Right atrium auricular region (tissue), 2 donors: ENCODE measurements at regions not wholly inside any gene's neighbourhood (a gene's known extent, or its start where the extent isn't known, plus 50 kb on each side); places are given as distances from the start of the nearest gene placed in this dataset.

Experiments
- DNase-seq: peaks from one replicate; pipeline ENCODE4 v3.0.0-alpha.2; 2019; ENCODE audit warnings: low spot score
- H3K27ac ChIP-seq, 2 donors: fragments of 200-600 bp; sonication (generic); 1 replicate in 1 of 2; 2 replicates in 1 of 2; pipeline ENCODE4 v1.5.1; 2016 to 2019
- H3K27me3 ChIP-seq, 2 donors: fragments of 200-600 bp; sonication (generic); one replicate each; pipeline versions ENCODE4 v1.5.1 to v1.6.0; 2017 to 2019
- H3K36me3 ChIP-seq: fragments of 200-600 bp; sonication (generic); one replicate; pipeline ENCODE4 v1.5.1; 2016
- H3K4me1 ChIP-seq, 2 donors: fragments of 200-600 bp; sonication (generic); one replicate each; pipeline versions ENCODE4 v1.5.1 to v1.6.0; 2017 to 2019
- H3K4me3 ChIP-seq, 2 donors: fragments of 200-600 bp; sonication (generic); 1 replicate in 1 of 2; 2 replicates in 1 of 2; pipeline ENCODE4 v1.5.1; 2017 to 2019; ENCODE audit warnings: mild to moderate bottlenecking in 1 of 2, moderate library complexity in 1 of 2
- H3K9me3 ChIP-seq, 2 donors: fragments of 200-600 bp; sonication (generic); one replicate each; pipeline ENCODE4 v1.5.1; 2019
- CTCF ChIP-seq, 2 donors: fragments of 200-600 bp; sonication (generic); IDR thresholded peaks; one replicate each; pipeline ENCODE4 v1.5.1; 2019; ENCODE audit warnings: antibody characterized with exemption in 2 of 2

- Histone ChIP-seq H3K36me3 (no peaks in the 10 kb centered on the region), H3K27ac (no peak overlapping the region), H3K4me3 (no peak overlapping the region), H3K4me1 (no peaks in the 10 kb centered on the region), H3K27me3 (no peaks in the 10 kb centered on the region), H3K9me3 (no peaks in the 10 kb centered on the region)
- no peak for TF ChIP-seq CTCF (IDR thresholded peaks at IDR 0.05)
- DNase-seq: no peak
Observed at GRCh38 chr15:46343196-46343935, 708.5 kb downstream of the SQOR start.

GRCh38 chr15:46344115-46344724 is 709.4 kb downstream of the SQOR start:
- Histone ChIP-seq H3K36me3 (no peaks in the 10 kb centered on the region), H3K27me3 (no peaks in the 10 kb centered on the region), H3K9me3 (no peaks in the 10 kb centered on the region), H3K4me1 (no peaks in the 10 kb centered on the region), H3K4me3 (no peak overlapping the region), H3K27ac (no peak overlapping the region)
- no peak for TF ChIP-seq CTCF (IDR thresholded peaks at IDR 0.05)
- no peak for DNase-seq

GRCh38 chr15:46344915-46345314 is 710.1 kb downstream of the SQOR start:
- Histone ChIP-seq H3K4me1 (no peaks in the 10 kb centered on the region), H3K27ac (no peak overlapping the region), H3K4me3 (no peak overlapping the region), H3K36me3 (no peaks in the 10 kb centered on the region), H3K27me3 (no peaks in the 10 kb centered on the region), H3K9me3 (no peaks in the 10 kb centered on the region)
- no peak for DNase-seq
- no peak for TF ChIP-seq CTCF (IDR thresholded peaks at IDR 0.05)

- Histone ChIP-seq H3K9me3 (peaks cover 0 to 10% of the 10 kb centered on the region in 2 donors), H3K36me3 (no peaks in the 10 kb centered on the region), H3K27ac (no peak overlapping the region), H3K4me3 (no peak overlapping the region), H3K27me3 (no peaks in the 10 kb centered on the region), H3K4me1 (no peaks in the 10 kb centered on the region)
- no peak for DNase-seq
- TF ChIP-seq CTCF (IDR thresholded peaks at IDR 0.05): no peak
Observed at GRCh38 chr15:46354443-46354842, 719.6 kb downstream of the SQOR start.

GRCh38 chr15:46365572-46365971 is 730.7 kb downstream of the SQOR start:
- Histone ChIP-seq H3K4me3 (peak overlapping the region in 1 of 2 donors; percentile 6), H3K36me3 (no peaks in the 10 kb centered on the region), H3K27ac (peak overlapping the region in 1 of 2 donors; percentile 38), H3K27me3 (no peaks in the 10 kb centered on the region), H3K4me1 (no peaks in the 10 kb centered on the region), H3K9me3 (no peaks in the 10 kb centered on the region)
- TF ChIP-seq CTCF (IDR thresholded peaks at IDR 0.05): no peak
- DNase-seq: no peak
